Mesenchymal stem cell (in vitro differentiated cells and primary cell): ENCODE measurements at regions not wholly inside any gene's neighbourhood (a gene's known extent, or its start where the extent isn't known, plus 50 kb on each side); places are given as distances from the start of the nearest gene placed in this dataset.

Source experiments
- DNase-seq: peaks from one replicate; pipeline ENCODE4 v3.0.0-alpha.2; 2013
- H2AFZ ChIP-seq: one replicate; pipeline ENCODE4 v1.6.1; 2013; ENCODE audit warnings: low read depth, mild to moderate bottlenecking, control low read depth, inconsistent platforms, low read length, moderate library complexity
- H2AK5ac ChIP-seq: 2 replicates; pipeline ENCODE4 v1.6.1; 2013; ENCODE audit warnings: low read length, moderate library complexity, mild to moderate bottlenecking, inconsistent platforms; ENCODE audit not compliant: severe bottlenecking
- H2BK120ac ChIP-seq: one replicate; pipeline ENCODE4 v1.6.1; 2013; ENCODE audit warnings: low read depth, mild to moderate bottlenecking, inconsistent platforms, low read length, moderate library complexity
- H2BK12ac ChIP-seq, 2 experiments: one replicate each; pipeline ENCODE4 v1.6.1; 2013; ENCODE audit warnings: inconsistent platforms in 2 of 2, low read length in 2 of 2, mild to moderate bottlenecking in 2 of 2, moderate library complexity in 2 of 2, control low read depth in 1 of 2
- H2BK15ac ChIP-seq: one replicate; pipeline ENCODE4 v1.6.1; 2013; ENCODE audit warnings: mild to moderate bottlenecking, low read depth, inconsistent platforms; ENCODE audit not compliant: poor library complexity, severe bottlenecking
- H2BK5ac ChIP-seq: 2 replicates; pipeline ENCODE4 v1.6.1; 2013; ENCODE audit warnings: low read depth, mild to moderate bottlenecking, low read length, control low read depth, inconsistent platforms; ENCODE audit not compliant: poor library complexity, severe bottlenecking
- H3K14ac ChIP-seq, 2 experiments: one replicate each; pipeline ENCODE4 v1.6.1; 2013; ENCODE audit warnings: inconsistent platforms in 2 of 2, low read length in 2 of 2, control low read depth in 1 of 2, mild to moderate bottlenecking in 1 of 2, moderate library complexity in 1 of 2
- H3K18ac ChIP-seq, 2 experiments: one replicate each; pipeline ENCODE4 v1.6.1; 2013; ENCODE audit warnings: inconsistent platforms in 2 of 2, low read length in 2 of 2, control low read depth in 1 of 2, low read depth in 1 of 2, mild to moderate bottlenecking in 1 of 2
- H3K23ac ChIP-seq, 2 experiments: one replicate each; pipeline ENCODE4 v1.6.1; 2013; ENCODE audit warnings: inconsistent platforms in 2 of 2, low read length in 2 of 2, mild to moderate bottlenecking in 2 of 2, moderate library complexity in 2 of 2, control low read depth in 1 of 2
- H3K27ac ChIP-seq: 2 replicates; pipeline ENCODE4 v1.5.1; 2013; ENCODE audit warnings: mild to moderate bottlenecking, moderate library complexity, low read length, control low read depth, inconsistent platforms; ENCODE audit not compliant: poor library complexity, severe bottlenecking
- H3K27me3 ChIP-seq, 2 experiments: 2 replicates each; pipeline versions ENCODE4 v1.6.1 to v1.7.0; 2013; ENCODE audit warnings: low read length in 2 of 2, mild to moderate bottlenecking in 2 of 2, moderate library complexity in 2 of 2, control low read depth in 1 of 2, inconsistent platforms in 1 of 2; ENCODE audit not compliant: control insufficient read depth in 1 of 2, insufficient read depth in 1 of 2
- H3K36me3 ChIP-seq, 2 experiments: 2 replicates each; pipeline versions ENCODE4 v1.6.1 to v1.7.0; 2013; ENCODE audit warnings: low read length in 2 of 2, control low read depth in 1 of 2, inconsistent platforms in 1 of 2, low read depth in 1 of 2, mild to moderate bottlenecking in 1 of 2; ENCODE audit not compliant: insufficient read depth in 2 of 2, control insufficient read depth in 1 of 2
- H3K4ac ChIP-seq, 2 experiments: one replicate each; pipeline ENCODE4 v1.6.1; 2013; ENCODE audit warnings: inconsistent platforms in 2 of 2, low read length in 2 of 2, mild to moderate bottlenecking in 2 of 2, moderate library complexity in 2 of 2, control low read depth in 1 of 2, low read depth in 1 of 2
- H3K4me1 ChIP-seq: 2 replicates; pipeline ENCODE4 v1.6.1; 2013; ENCODE audit warnings: low read depth, low read length, control low read depth; ENCODE audit not compliant: control insufficient read depth, insufficient read depth
- H3K4me2 ChIP-seq: 2 replicates; pipeline ENCODE4 v1.6.1; 2013; ENCODE audit warnings: low read length, mild to moderate bottlenecking, inconsistent platforms; ENCODE audit not compliant: poor library complexity, severe bottlenecking
- H3K4me3 ChIP-seq, 2 experiments: 2 replicates each; pipeline versions ENCODE4 v1.5.1 to v1.7.0; 2013; ENCODE audit warnings: low read length in 2 of 2, mild to moderate bottlenecking in 2 of 2, control low read depth in 1 of 2, low read depth in 1 of 2; ENCODE audit not compliant: insufficient read depth in 1 of 2
- H3K79me1 ChIP-seq: replicated peaks from 2 replicates; pipeline ENCODE4 v1.6.1; 2013; ENCODE audit warnings: mild to moderate bottlenecking, control low read depth, low read length, inconsistent platforms; ENCODE audit not compliant: poor library complexity, severe bottlenecking
- H3K9ac ChIP-seq: 2 replicates; pipeline ENCODE4 v1.7.0; 2013; ENCODE audit warnings: mild to moderate bottlenecking, low read length, moderate library complexity
- H3K9me3 ChIP-seq: 2 replicates; pipeline ENCODE4 v1.7.0; 2013; ENCODE audit warnings: mild to moderate bottlenecking, low read length; ENCODE audit not compliant: control insufficient read depth
- H4K8ac ChIP-seq: one replicate; pipeline ENCODE4 v1.6.1; 2013; ENCODE audit warnings: inconsistent platforms, mild to moderate bottlenecking, low read length, moderate library complexity
- H4K91ac ChIP-seq: one replicate; pipeline ENCODE4 v1.6.1; 2013; ENCODE audit warnings: mild to moderate bottlenecking, low read length, inconsistent platforms
- WGBS: methylation state at CpG from one replicate; pipeline ENCODE4 v1.1.7; 2013; ENCODE audit warnings: mixed read lengths; 5-methylcytosine and 5-hydroxymethylcytosine counted together

- Histone ChIP-seq H3K23ac (peak overlapping the region in 1 of 2 experiments; percentile 64), H4K91ac (no peak overlapping the region), H3K14ac (no peak overlapping the region), H3K4me2 (no peak overlapping the region), H2BK15ac (no peak overlapping the region), H3K9ac (no peak overlapping the region), H2BK12ac (no peak overlapping the region), H3K79me1 (no peaks in the 10 kb centered on the region), H2AK5ac (no peak overlapping the region), H2BK120ac (no peak overlapping the region), H3K18ac (no peak overlapping the region), H3K4me3 (no peak overlapping the region), H3K4ac (no peak overlapping the region), H4K8ac (no peak overlapping the region), H2BK5ac (no peak overlapping the region), H3K36me3 (no peaks in the 10 kb centered on the region), H3K4me1 (peaks cover 2% of the 10 kb centered on the region), H2AFZ (no peak overlapping the region), H3K9me3 (peaks cover 2% of the 10 kb centered on the region), H3K27me3 (peaks cover 0 to 3% of the 10 kb centered on the region in 2 experiments), H3K27ac (no peak overlapping the region)
- no peak for DNase-seq
- WGBS = no CpG with 5 or more reads among the region's 3 CpGs
Measured at GRCh38 chr18:62660691-62661090, 54.6 kb upstream of the PHLPP1 start.

GRCh38 chr18:62663731-62664336 is 51.5 kb upstream of the PHLPP1 start:
- H3K4me1 ChIP-seq = peaks cover 2% of the 10 kb centered on the region

GRCh38 chr18:62664414-62664813 is 50.9 kb upstream of the PHLPP1 start:
- H3K27me3 ChIP-seq = no peaks in the 10 kb centered on the region
- no peak overlapping the region for H2AFZ ChIP-seq
- peaks cover 2% of the 10 kb centered on the region for H3K4me1 ChIP-seq
- no peak overlapping the region for H3K4ac ChIP-seq
- WGBS = 66% methylated on average over 6 of the region's 6 CpGs
- H3K36me3 ChIP-seq = no peaks in the 10 kb centered on the region
- no peak overlapping the region for H4K91ac ChIP-seq
- H3K4me3 ChIP-seq = no peak overlapping the region
- no peak for DNase-seq
- H3K14ac ChIP-seq = no peak overlapping the region
- H3K79me1 ChIP-seq = no peaks in the 10 kb centered on the region
- no peak overlapping the region for H2BK15ac ChIP-seq
- H3K27ac ChIP-seq = no peak overlapping the region
- H3K9me3 ChIP-seq = peaks cover 2% of the 10 kb centered on the region
- H3K9ac ChIP-seq = no peak overlapping the region
- no peak overlapping the region for H2BK5ac ChIP-seq
- no peak overlapping the region for H4K8ac ChIP-seq
- H2AK5ac ChIP-seq = no peak overlapping the region
- no peak overlapping the region for H2BK120ac ChIP-seq
- peak overlapping the region in 1 of 2 experiments; percentile 16 for H3K18ac ChIP-seq
- no peak overlapping the region for H3K4me2 ChIP-seq
- H3K23ac ChIP-seq = no peak overlapping the region
- H2BK12ac ChIP-seq = peak overlapping the region in 1 of 2 experiments; percentile 13

More at GRCh38 chr18:62663731-62664336, 51.5 kb upstream of the PHLPP1 start:
- Histone ChIP-seq H3K4ac (no peak overlapping the region), H3K27ac (no peak overlapping the region), H4K8ac (no peak overlapping the region), H3K4me2 (no peak overlapping the region), H2BK15ac (no peak overlapping the region), H2AFZ (no peak overlapping the region), H3K9me3 (peaks cover 2% of the 10 kb centered on the region), H2BK12ac (no peak overlapping the region), H3K79me1 (no peaks in the 10 kb centered on the region), H4K91ac (no peak overlapping the region), H3K36me3 (no peaks in the 10 kb centered on the region), H2BK5ac (no peak overlapping the region), H2BK120ac (no peak overlapping the region), H2AK5ac (no peak overlapping the region), H3K9ac (no peak overlapping the region), H3K4me3 (no peak overlapping the region), H3K23ac (no peak overlapping the region), H3K14ac (no peak overlapping the region), H3K27me3 (no peaks in the 10 kb centered on the region), H3K18ac (no peak overlapping the region)
- WGBS = 43% methylated on average over 4 of the region's 5 CpGs
- peak; percentile 64 for DNase-seq

GRCh38 chr18:62665188-62665587 is 50.2 kb upstream of the PHLPP1 start:
- 86% methylated on average over 2 of the region's 4 CpGs for WGBS
- Histone ChIP-seq H3K27me3 (no peaks in the 10 kb centered on the region), H3K14ac (no peak overlapping the region), H3K4me3 (no peak overlapping the region), H3K23ac (no peak overlapping the region), H2BK120ac (no peak overlapping the region), H2BK12ac (no peak overlapping the region), H2BK5ac (no peak overlapping the region), H2AK5ac (no peak overlapping the region), H3K9ac (no peak overlapping the region), H3K79me1 (no peaks in the 10 kb centered on the region), H2AFZ (no peak overlapping the region), H4K8ac (no peak overlapping the region), H3K9me3 (no peaks in the 10 kb centered on the region), H3K27ac (no peak overlapping the region), H2BK15ac (no peak overlapping the region), H4K91ac (no peak overlapping the region), H3K4me2 (no peak overlapping the region), H3K4ac (no peak overlapping the region), H3K36me3 (no peaks in the 10 kb centered on the region), H3K4me1 (peaks cover 2% of the 10 kb centered on the region), H3K18ac (no peak overlapping the region)
- DNase-seq = no peak
